GM12873 (cell line): ENCODE measurements at regions not wholly inside any gene's neighbourhood (a gene's known extent, or its start where the extent isn't known, plus 50 kb on each side); places are given as distances from the start of the nearest gene placed in this dataset.

Experiments used
- TF ChIP-seq, protein P1 (sequence below): IDR thresholded peaks from 2 replicates; pipeline ENCODE4 v1.5.1; 2012; ENCODE audit warnings: low read depth, mild to moderate bottlenecking, moderate library complexity, low read length, control low read depth; ENCODE audit not compliant: insufficient read depth; ENCODE audit errors: missing control alignments

DNA sequence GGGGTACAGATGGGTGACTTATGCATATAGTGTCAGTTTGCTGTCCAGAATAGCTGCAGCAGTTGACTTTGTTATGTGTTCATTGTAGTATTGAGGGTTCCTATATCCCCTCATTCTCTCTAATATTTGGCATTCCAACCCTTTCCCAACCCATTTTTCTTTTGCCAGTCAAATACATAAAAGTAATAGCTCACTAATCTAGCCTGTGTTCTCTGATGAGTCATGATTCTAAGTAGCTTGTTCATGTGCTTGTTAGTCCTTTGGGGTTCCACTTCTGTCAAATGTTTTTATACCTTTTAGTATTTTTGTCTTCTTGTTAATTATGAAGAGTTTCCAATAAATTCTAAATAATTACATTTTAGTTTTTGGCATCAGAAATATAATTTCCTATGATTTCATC is 99.2 kb upstream of the MROH9 start:
- TF ChIP-seq, protein P1, sequence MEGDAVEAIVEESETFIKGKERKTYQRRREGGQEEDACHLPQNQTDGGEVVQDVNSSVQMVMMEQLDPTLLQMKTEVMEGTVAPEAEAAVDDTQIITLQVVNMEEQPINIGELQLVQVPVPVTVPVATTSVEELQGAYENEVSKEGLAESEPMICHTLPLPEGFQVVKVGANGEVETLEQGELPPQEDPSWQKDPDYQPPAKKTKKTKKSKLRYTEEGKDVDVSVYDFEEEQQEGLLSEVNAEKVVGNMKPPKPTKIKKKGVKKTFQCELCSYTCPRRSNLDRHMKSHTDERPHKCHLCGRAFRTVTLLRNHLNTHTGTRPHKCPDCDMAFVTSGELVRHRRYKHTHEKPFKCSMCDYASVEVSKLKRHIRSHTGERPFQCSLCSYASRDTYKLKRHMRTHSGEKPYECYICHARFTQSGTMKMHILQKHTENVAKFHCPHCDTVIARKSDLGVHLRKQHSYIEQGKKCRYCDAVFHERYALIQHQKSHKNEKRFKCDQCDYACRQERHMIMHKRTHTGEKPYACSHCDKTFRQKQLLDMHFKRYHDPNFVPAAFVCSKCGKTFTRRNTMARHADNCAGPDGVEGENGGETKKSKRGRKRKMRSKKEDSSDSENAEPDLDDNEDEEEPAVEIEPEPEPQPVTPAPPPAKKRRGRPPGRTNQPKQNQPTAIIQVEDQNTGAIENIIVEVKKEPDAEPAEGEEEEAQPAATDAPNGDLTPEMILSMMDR, result no peak

DNA sequence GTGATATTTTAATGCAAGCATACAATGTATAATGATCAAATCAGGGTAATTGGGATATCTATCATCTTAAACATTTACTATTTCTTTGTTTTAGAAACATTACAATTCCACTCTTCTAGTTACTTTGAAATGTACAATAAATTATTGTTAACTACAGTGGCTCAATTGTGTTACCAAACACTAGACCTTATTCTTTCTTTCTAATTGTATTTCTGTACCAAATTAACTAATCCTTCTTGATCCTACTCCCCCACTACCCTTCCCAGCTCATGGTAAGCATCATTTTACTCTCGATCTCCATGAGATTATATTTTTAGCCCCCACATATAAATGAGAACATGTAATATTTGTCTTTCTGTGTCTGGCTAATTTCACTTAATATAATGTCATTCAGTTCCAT is 95.0 kb upstream of the MROH9 start:
- TF ChIP-seq, protein P1, result no peak

DNA sequence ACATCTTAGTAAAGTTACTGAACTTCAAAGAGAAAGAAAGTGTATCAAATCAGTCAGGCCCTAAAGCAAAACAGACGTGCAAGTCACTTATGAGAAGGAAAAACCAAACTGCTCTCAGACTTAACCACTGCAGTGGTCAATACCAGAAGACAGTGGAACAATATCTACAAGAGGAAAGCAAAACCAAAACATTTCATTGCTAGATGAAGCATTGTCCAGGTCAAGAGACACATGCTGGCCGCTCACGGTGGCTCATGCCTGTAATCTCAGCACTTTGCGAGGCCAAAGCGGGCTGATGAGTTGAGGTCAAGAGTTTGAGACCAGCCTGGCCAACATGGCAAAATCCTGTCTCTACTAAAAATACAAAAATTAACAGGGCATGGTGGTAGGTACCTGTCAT is 82.0 kb upstream of the MROH9 start:
- TF ChIP-seq, protein P1, result no peak

DNA sequence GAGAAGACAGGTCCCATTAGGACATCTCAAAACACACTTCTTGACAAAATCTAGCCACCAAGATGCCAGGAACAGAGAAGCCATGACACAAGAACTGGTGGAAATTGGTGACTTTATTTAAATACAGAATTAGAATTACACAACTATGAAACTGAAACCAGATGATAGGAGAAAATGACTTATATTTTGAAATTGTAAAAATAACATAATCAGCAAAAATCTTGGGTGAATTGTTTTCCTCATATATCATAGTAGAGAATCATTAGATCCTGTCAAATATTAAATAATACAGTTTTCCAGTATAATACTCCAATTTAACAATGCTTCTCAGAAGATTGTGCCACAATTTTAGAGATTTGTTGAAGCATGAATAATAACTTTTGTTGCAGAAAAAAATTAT is 81.5 kb upstream of the MROH9 start:
- TF ChIP-seq, protein P1, result no peak

DNA sequence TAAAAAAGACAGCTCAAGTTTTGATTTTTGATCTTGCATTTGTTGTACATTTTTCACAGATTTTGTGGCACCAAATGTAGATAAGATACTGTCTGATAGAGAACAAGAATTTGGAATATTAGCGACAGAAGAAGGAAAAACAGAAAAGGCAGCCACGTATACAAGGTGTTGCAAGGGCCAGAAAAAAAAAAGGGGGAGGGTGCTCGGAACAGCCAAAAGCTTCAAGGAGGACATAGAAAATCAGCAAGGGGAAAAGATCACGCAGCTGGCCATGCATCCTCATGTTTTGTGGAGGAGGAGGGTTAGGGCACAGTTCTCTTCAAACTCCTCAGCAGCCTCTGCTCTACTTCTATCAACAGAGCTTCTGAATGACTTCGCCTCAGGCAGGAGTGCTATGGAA is 80.7 kb upstream of the MROH9 start:
- TF ChIP-seq, protein P1, result no peak

DNA sequence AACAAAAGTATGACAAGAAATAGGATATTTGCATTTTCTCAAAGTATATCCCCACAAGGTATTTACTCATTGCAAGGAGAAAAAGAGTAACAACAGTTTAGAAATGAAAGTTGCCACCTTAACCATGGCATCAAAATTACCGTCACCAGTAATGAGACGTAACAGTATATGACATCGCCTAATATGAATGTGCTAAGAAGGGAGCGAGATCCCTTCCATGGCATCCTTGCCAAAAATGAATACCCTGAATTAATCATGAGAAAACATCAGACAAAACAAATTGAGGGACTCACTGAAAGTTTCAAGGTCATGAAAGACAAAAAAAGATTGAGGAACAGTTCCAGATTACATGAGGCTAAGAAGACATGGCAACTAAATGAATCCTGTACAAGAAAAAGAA is 78.9 kb upstream of the MROH9 start:
- TF ChIP-seq, protein P1, result no peak

DNA sequence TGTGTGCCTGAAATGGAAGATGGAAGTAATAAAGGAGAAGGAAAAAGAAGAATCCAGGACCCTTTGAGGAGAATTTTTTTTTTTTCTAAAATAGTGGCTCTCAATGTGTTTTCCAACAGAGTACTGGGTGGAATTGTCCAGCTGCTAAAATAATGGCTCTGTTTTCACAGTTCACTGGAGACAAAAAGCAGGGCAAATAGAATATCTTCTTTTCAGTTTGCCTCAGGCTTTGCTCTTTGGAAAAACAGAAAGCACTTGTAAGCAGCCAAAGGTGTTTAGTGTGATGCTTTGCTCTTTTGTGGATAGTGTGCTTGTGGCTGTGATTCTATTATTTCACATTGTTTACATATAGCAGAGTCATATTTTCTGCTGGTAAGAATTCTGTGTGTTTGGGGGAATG is 77.4 kb upstream of the MROH9 start:
- TF ChIP-seq, protein P1, result no peak

DNA sequence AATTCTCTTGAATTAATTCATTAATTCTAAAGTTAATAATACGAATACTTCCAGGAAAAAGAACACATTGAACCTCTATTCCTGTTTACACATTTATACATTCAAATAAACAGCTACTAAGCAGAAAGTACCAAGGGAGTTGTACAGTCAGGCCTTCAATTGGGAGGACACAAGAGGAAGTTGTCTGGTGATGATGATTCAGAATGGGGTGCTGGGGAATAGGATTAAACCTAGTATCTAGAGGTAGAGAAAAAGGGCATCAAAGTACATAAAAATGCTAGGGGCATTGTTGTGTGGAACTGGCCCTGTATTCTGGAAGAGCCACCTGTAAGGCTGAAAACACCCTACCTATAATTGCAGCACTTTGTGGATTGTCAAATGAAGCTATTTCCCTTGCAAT is 71.7 kb upstream of the MROH9 start:
- TF ChIP-seq, protein P1, result no peak
